GM12872 (cell line): ENCODE measurements at regions not wholly inside any gene's neighbourhood (a gene's known extent, or its start where the extent isn't known, plus 50 kb on each side); places are given as distances from the start of the nearest gene placed in this dataset.

ENCODE experiments used
- TF ChIP-seq, protein P1 (sequence below): IDR thresholded peaks from 3 replicates; pipeline ENCODE4 v1.5.1; 2011; ENCODE audit warnings: low read depth, mild to moderate bottlenecking, low read length, moderate library complexity; ENCODE audit not compliant: insufficient read depth

- TF ChIP-seq, protein P1, sequence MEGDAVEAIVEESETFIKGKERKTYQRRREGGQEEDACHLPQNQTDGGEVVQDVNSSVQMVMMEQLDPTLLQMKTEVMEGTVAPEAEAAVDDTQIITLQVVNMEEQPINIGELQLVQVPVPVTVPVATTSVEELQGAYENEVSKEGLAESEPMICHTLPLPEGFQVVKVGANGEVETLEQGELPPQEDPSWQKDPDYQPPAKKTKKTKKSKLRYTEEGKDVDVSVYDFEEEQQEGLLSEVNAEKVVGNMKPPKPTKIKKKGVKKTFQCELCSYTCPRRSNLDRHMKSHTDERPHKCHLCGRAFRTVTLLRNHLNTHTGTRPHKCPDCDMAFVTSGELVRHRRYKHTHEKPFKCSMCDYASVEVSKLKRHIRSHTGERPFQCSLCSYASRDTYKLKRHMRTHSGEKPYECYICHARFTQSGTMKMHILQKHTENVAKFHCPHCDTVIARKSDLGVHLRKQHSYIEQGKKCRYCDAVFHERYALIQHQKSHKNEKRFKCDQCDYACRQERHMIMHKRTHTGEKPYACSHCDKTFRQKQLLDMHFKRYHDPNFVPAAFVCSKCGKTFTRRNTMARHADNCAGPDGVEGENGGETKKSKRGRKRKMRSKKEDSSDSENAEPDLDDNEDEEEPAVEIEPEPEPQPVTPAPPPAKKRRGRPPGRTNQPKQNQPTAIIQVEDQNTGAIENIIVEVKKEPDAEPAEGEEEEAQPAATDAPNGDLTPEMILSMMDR = no peak
Observed at GRCh38 chr2:2400286-2401038, 69.4 kb upstream of the MYT1L start.

GRCh38 chr2:2399396-2399795 lies 68.3 kb upstream of the MYT1L start:
- TF ChIP-seq, protein P1 = no peak

GRCh38 chr2:2392332-2392731 lies 61.3 kb upstream of the MYT1L start:
- TF ChIP-seq, protein P1 = no peak

GRCh38 chr2:2389215-2389614 lies 58.1 kb upstream of the MYT1L start:
- TF ChIP-seq, protein P1 = no peak
